GM23338 (cell line): ENCODE measurements at regions not wholly inside any gene's neighbourhood (a gene's known extent, or its start where the extent isn't known, plus 50 kb on each side); places are given as distances from the start of the nearest gene placed in this dataset.

Experiments
- ATAC-seq: fragments of 200-7000 bp; cut with Tn5 transposase; 3 replicates; pipeline ENCODE4 v1.9.1; 2020
- DNase-seq: peaks from one replicate; pipeline ENCODE4 v3.0.0-alpha.2; 2015; ENCODE audit warnings: low spot score
- H2AFZ ChIP-seq: fragments of 200-600 bp; sonication (generic); 2 replicates; pipeline ENCODE4 v1.8.0; 2016; ENCODE audit warnings: antibody characterized with exemption, mild to moderate bottlenecking, moderate library complexity
- H3F3A ChIP-seq: fragments of 200-600 bp; sonication (generic); replicated peaks from 2 replicates; pipeline ENCODE4 v1.8.0; 2017; ENCODE audit warnings: antibody characterized with exemption, mixed run types, low read depth
- H3K27ac ChIP-seq: fragments of 200-600 bp; sonication (generic); 2 replicates; pipeline ENCODE4 v1.6.1; 2016; ENCODE audit warnings: low read depth
- H3K27me3 ChIP-seq: fragments of 200-600 bp; sonication (generic); 2 replicates; pipeline ENCODE4 v1.8.0; 2016; ENCODE audit warnings: mild to moderate bottlenecking, mixed run types, moderate library complexity; ENCODE audit not compliant: insufficient read depth
- H3K36me3 ChIP-seq: fragments of 200-600 bp; sonication (generic); 2 replicates; pipeline ENCODE4 v1.8.0; 2016; ENCODE audit warnings: mild to moderate bottlenecking; ENCODE audit not compliant: insufficient read depth
- H3K4me1 ChIP-seq: fragments of 200-600 bp; sonication (generic); 2 replicates; pipeline ENCODE4 v1.8.0; 2016; ENCODE audit warnings: mild to moderate bottlenecking, moderate library complexity; ENCODE audit not compliant: insufficient read depth
- H3K4me2 ChIP-seq: fragments of 200-600 bp; sonication (generic); 2 replicates; pipeline ENCODE4 v1.7.1; 2017; ENCODE audit warnings: mixed run types
- H3K4me3 ChIP-seq: fragments of 200-600 bp; sonication (generic); 2 replicates; pipeline ENCODE4 v1.6.1; 2016; ENCODE audit warnings: mixed run types
- H3K79me2 ChIP-seq: fragments of 200-600 bp; sonication (generic); replicated peaks from 2 replicates; pipeline ENCODE4 v1.8.0; 2017; ENCODE audit warnings: mild to moderate bottlenecking; ENCODE audit not compliant: insufficient read depth
- H3K9me2 ChIP-seq: fragments of 200-600 bp; sonication (generic); 2 replicates; pipeline ENCODE4 v1.8.0; 2017; ENCODE audit not compliant: insufficient read depth
- H4K20me1 ChIP-seq: fragments of 200-600 bp; sonication (generic); replicated peaks from 2 replicates; pipeline ENCODE4 v1.8.0; 2017; ENCODE audit warnings: mild to moderate bottlenecking; ENCODE audit not compliant: insufficient read depth
- H3K27ac Mint-ChIP-seq: 2 replicates; pipeline ENCODE4 v1.8.0; 2020; ENCODE audit warnings: inconsistent platforms, mild to moderate bottlenecking, moderate library complexity, mixed read lengths
- H3K27me3 Mint-ChIP-seq: 3 replicates; pipeline ENCODE4 v1.8.0; 2022; ENCODE audit warnings: low read depth, mild to moderate bottlenecking, moderate library complexity, mixed read lengths, inconsistent platforms; ENCODE audit not compliant: insufficient read depth, poor library complexity
- H3K36me3 Mint-ChIP-seq: 3 replicates; pipeline ENCODE4 v1.8.0; 2021; ENCODE audit warnings: low read depth, mild to moderate bottlenecking, inconsistent platforms, moderate library complexity, mixed read lengths
- H3K4me1 Mint-ChIP-seq: 3 replicates; pipeline ENCODE4 v1.8.0; 2020; ENCODE audit warnings: mild to moderate bottlenecking, inconsistent platforms, mixed read lengths
- H3K4me3 Mint-ChIP-seq: 3 replicates; pipeline ENCODE4 v1.8.0; 2021; ENCODE audit warnings: moderate library complexity, mild to moderate bottlenecking, inconsistent platforms, mixed read lengths
- H3K9me3 Mint-ChIP-seq: 3 replicates; pipeline ENCODE4 v1.8.0; 2020; ENCODE audit warnings: moderate library complexity, mild to moderate bottlenecking, inconsistent platforms, mixed read lengths
- CREB1 ChIP-seq: fragments of 250-450 bp; sonication (Bioruptor Pico); IDR thresholded peaks from 2 replicates; pipeline ENCODE4 v1.5.0; 2020; ENCODE audit warnings: low read depth, mild to moderate bottlenecking, moderate library complexity
- CTCF ChIP-seq, 2 experiments: fragments of 200-600 bp in 1 of 2; sonication (generic) in 1 of 2; conservative IDR thresholded peaks; 2 replicates each; pipeline versions ENCODE4 v1.5.1 to v1.6.1; 2016 to 2017; ENCODE audit warnings: antibody characterized with exemption in 2 of 2, low read depth in 2 of 2, mild to moderate bottlenecking in 2 of 2, moderate library complexity in 1 of 2
- ETS1 ChIP-seq: IDR thresholded peaks from 2 replicates; pipeline ENCODE4 v1.6.1; 2016; ENCODE audit warnings: antibody characterized with exemption
- EZH2 ChIP-seq: fragments of 200-600 bp; sonication (generic); IDR thresholded peaks from one replicate; pipeline ENCODE4 v1.8.0; 2017; ENCODE audit warnings: antibody characterized with exemption, mild to moderate bottlenecking, low read depth; ENCODE audit not compliant: unreplicated experiment
- ZNF462 ChIP-seq: fragments of 250-450 bp; sonication (Bioruptor Pico); IDR thresholded peaks from 2 replicates; pipeline ENCODE4 v1.5.0; 2020; ENCODE audit warnings: mild to moderate bottlenecking, moderate library complexity

DNA sequence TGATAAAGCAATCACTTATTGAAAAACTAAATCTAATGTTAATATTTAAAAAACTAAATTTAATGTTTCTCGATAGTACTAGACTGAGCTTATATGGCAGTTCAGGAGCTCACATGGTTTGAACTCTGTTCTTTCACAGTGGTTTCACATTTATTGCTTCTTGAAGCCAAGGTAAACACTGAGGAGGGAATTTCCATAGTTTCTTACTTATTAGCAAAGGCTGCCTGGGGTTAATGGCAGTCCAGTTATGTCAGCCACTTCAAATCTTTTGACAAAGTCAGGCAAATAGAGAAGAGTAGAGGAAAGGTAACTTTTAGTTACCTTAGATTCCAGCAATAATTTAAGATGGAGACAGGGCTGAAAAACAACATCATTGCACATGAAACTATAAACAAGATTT is 831.5 kb downstream of the ROBO2 start:
- no peaks in the 10 kb centered on the region for H3F3A ChIP-seq
- Mint-ChIP-seq H3K27ac (no peak overlapping the region), H3K27me3 (no peaks in the 10 kb centered on the region), H3K4me3 (no peak overlapping the region), H3K36me3 (peaks cover 3% of the 10 kb centered on the region; the same call in 1 of the 3 replicates), H3K4me1 (no peaks in the 10 kb centered on the region; the same call in 1 of the 3 replicates), H3K9me3 (peaks cover 3% of the 10 kb centered on the region; the same call in 2 of the 3 replicates)
- no peaks in the 10 kb centered on the region for H3K79me2 ChIP-seq
- ATAC-seq (no peak), DNase-seq (no peak)
- no peak overlapping the region for H3K4me2 ChIP-seq
- no peaks in the 10 kb centered on the region for H3K27me3 ChIP-seq
- H3K4me3 ChIP-seq: no peak overlapping the region
- no peak overlapping the region for H2AFZ ChIP-seq
- TF ChIP-seq EZH2: no peak
- no peak for TF ChIP-seq ETS1
- TF ChIP-seq CTCF (conservative IDR thresholded peaks at IDR 0.05; ENCODE audit: low read depth in 2 of 2): no peak
- TF ChIP-seq CREB1: no peak
- no peak for TF ChIP-seq ZNF462
- H3K36me3 ChIP-seq: no peaks in the 10 kb centered on the region
- H3K4me1 ChIP-seq: no peaks in the 10 kb centered on the region
- peaks cover 3% of the 10 kb centered on the region; the same call in 1 of the 2 replicates for H3K9me2 ChIP-seq
- no peak overlapping the region for H3K27ac ChIP-seq
- no peaks in the 10 kb centered on the region for H4K20me1 ChIP-seq
